OCI-LY1 (cell line): ENCODE measurements at regions not wholly inside any gene's neighbourhood (a gene's known extent, or its start where the extent isn't known, plus 50 kb on each side); places are given as distances from the start of the nearest gene placed in this dataset.

Experiments used
- H2AFZ ChIP-seq: fragments of 200-600 bp; sonication (generic), shearing (Covaris generic); 2 replicates; pipeline ENCODE4 v1.6.0; 2014; ENCODE audit warnings: antibody characterized with exemption, mild to moderate bottlenecking, low read length
- H3F3A ChIP-seq: fragments of 200-600 bp; sonication (generic), shearing (Covaris generic); 2 replicates; pipeline ENCODE4 v1.6.0; 2014; ENCODE audit warnings: mild to moderate bottlenecking, antibody characterized with exemption, low read length, moderate library complexity; ENCODE audit not compliant: insufficient read depth
- H3K27ac ChIP-seq: fragments of 200-600 bp; sonication (generic); 2 replicates; pipeline ENCODE4 v1.5.1; 2014; ENCODE audit warnings: low read length, mixed run types, mild to moderate bottlenecking, low read depth; ENCODE audit not compliant: poor library complexity, severe bottlenecking
- H3K27me3 ChIP-seq: fragments of 200-600 bp; sonication (generic); 2 replicates; pipeline ENCODE4 v1.6.0; 2014; ENCODE audit warnings: antibody characterized with exemption, mild to moderate bottlenecking, low read length, moderate library complexity; ENCODE audit not compliant: insufficient read depth
- H3K36me3 ChIP-seq: fragments of 200-600 bp; sonication (generic); 2 replicates; pipeline ENCODE4 v1.6.1; 2014; ENCODE audit warnings: mild to moderate bottlenecking, antibody characterized with exemption, low read length, moderate library complexity, mixed read lengths; ENCODE audit not compliant: insufficient read depth
- H3K4me1 ChIP-seq: fragments of 200-600 bp; sonication (generic); 2 replicates; pipeline ENCODE4 v1.5.1; 2014; ENCODE audit warnings: mild to moderate bottlenecking, low read length, moderate library complexity; ENCODE audit not compliant: insufficient read depth, severe bottlenecking
- H3K4me2 ChIP-seq: fragments of 200-600 bp; sonication (generic), shearing (Covaris generic); 2 replicates; pipeline ENCODE4 v1.6.1; 2014; ENCODE audit warnings: low read length
- H3K4me3 ChIP-seq: fragments of 200-600 bp; sonication (generic); 2 replicates; pipeline ENCODE4 v1.5.1; 2014; ENCODE audit warnings: low read length, low read depth, mild to moderate bottlenecking, mixed read lengths; ENCODE audit not compliant: poor library complexity, severe bottlenecking
- H3K79me2 ChIP-seq: fragments of 200-600 bp; shearing (Covaris generic); 2 replicates; pipeline ENCODE4 v1.6.1; 2016; ENCODE audit warnings: mixed run types, low read length, mixed read lengths; ENCODE audit not compliant: insufficient read depth
- H3K9ac ChIP-seq: fragments of 200-600 bp; sonication (generic), shearing (Covaris generic); 2 replicates; pipeline ENCODE4 v1.6.1; 2014; ENCODE audit warnings: mild to moderate bottlenecking, low read length, mixed read lengths
- H3K9me2 ChIP-seq: fragments of 200-600 bp; sonication (generic), shearing (Covaris generic); 2 replicates; pipeline ENCODE4 v1.6.1; 2014; ENCODE audit warnings: low read depth, mild to moderate bottlenecking, low read length, mixed read lengths
- H3K9me3 ChIP-seq: fragments of 200-600 bp; shearing (Covaris generic); 2 replicates; pipeline ENCODE4 v1.6.1; 2014; ENCODE audit warnings: low read length, mixed read lengths
- H4K20me1 ChIP-seq: fragments of 200-600 bp; sonication (generic), shearing (Covaris generic); 2 replicates; pipeline ENCODE4 v1.6.0; 2016; ENCODE audit warnings: mild to moderate bottlenecking, low read length; ENCODE audit not compliant: insufficient read depth
- EZH2 ChIP-seq: fragments of 200-600 bp; sonication (generic), shearing (Covaris generic); IDR thresholded peaks from 2 replicates; pipeline ENCODE4 v1.8.0; 2017; ENCODE audit warnings: borderline replicate concordance, mixed run types, mild to moderate bottlenecking, antibody characterized with exemption, low read length, moderate library complexity, mixed read lengths
- TF ChIP-seq, protein P1 (sequence below): fragments of 200-600 bp; sonication (generic), shearing (Covaris generic); IDR thresholded peaks from 2 replicates; pipeline ENCODE4 v1.5.1; 2017; ENCODE audit warnings: mild to moderate bottlenecking, antibody characterized with exemption, low read length, moderate library complexity, mixed read lengths

DNA sequence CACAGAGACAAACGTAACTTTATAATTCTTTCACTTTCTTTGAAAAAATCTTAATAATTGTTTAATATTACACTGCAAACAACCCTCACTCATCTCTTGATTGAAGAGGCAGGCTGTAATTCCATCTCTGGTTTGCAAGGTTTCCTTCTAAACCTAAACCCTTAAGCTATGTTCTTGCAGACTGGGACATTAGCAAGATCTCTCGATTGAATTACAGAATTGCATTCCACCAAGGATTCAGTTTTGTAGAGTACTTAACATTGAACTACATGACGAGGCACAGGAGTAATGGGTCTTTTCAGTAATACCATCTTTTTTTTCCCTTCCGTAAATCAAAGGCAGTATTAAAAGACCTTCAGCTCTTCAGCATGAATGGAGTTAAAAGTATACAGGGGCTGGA is 111.6 kb upstream of the EEF1E1 start:
- H3K27ac ChIP-seq = no peak overlapping the region
- no peak for TF ChIP-seq EZH2
- TF ChIP-seq, protein P1, sequence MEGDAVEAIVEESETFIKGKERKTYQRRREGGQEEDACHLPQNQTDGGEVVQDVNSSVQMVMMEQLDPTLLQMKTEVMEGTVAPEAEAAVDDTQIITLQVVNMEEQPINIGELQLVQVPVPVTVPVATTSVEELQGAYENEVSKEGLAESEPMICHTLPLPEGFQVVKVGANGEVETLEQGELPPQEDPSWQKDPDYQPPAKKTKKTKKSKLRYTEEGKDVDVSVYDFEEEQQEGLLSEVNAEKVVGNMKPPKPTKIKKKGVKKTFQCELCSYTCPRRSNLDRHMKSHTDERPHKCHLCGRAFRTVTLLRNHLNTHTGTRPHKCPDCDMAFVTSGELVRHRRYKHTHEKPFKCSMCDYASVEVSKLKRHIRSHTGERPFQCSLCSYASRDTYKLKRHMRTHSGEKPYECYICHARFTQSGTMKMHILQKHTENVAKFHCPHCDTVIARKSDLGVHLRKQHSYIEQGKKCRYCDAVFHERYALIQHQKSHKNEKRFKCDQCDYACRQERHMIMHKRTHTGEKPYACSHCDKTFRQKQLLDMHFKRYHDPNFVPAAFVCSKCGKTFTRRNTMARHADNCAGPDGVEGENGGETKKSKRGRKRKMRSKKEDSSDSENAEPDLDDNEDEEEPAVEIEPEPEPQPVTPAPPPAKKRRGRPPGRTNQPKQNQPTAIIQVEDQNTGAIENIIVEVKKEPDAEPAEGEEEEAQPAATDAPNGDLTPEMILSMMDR = no peak
- no peaks in the 10 kb centered on the region for H3F3A ChIP-seq
- no peaks in the 10 kb centered on the region for H3K9me2 ChIP-seq
- no peaks in the 10 kb centered on the region for H3K36me3 ChIP-seq
- H3K4me2 ChIP-seq = no peak overlapping the region
- no peak overlapping the region for H2AFZ ChIP-seq
- H3K27me3 ChIP-seq = no peaks in the 10 kb centered on the region; the same call in 1 of the 2 replicates
- no peaks in the 10 kb centered on the region for H3K79me2 ChIP-seq
- no peaks in the 10 kb centered on the region for H3K4me1 ChIP-seq
- H4K20me1 ChIP-seq = no peaks in the 10 kb centered on the region
- H3K4me3 ChIP-seq = no peak overlapping the region
- no peak overlapping the region for H3K9ac ChIP-seq
- no peaks in the 10 kb centered on the region for H3K9me3 ChIP-seq

DNA sequence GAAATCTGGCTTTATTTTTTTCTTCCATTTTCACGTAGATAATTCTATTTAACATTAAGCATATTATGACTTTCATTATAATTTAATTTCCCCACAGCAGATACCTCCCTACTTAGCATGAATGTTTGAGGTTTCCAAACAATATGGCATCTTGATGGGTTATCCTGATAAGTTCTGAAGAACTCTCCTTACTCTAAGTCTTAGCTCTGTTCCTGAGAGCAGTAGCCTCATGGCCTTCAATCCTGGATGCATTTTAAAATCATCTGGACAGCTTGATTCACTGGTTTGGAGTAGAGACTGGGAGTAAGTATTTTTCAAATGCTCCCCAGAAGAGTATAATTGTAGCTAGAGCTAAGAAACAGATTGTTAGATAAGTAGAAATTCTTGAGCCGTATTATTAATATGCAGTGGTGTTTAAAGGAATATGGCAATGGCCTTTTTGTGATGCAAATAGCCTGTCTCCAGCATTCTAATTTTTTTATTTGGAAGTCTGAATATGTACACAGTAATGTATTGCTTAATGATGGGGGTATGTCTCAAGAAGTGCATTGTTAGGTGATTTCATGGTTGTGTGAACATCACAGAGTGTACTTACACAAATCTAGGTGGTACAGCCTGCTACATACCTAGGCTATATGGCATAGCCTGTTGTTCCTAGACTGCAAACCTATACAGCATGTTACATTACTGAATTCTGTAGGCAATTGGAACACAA is 110.5 kb upstream of the EEF1E1 start:
- Histone ChIP-seq H3K79me2 (no peaks in the 10 kb centered on the region), H3K4me3 (no peak overlapping the region), H2AFZ (no peak overlapping the region), H3K36me3 (no peaks in the 10 kb centered on the region), H3F3A (no peaks in the 10 kb centered on the region), H4K20me1 (no peaks in the 10 kb centered on the region), H3K4me2 (no peak overlapping the region), H3K9ac (no peak overlapping the region), H3K27me3 (no peaks in the 10 kb centered on the region; the same call in 1 of the 2 replicates), H3K27ac (no peak overlapping the region), H3K9me2 (no peaks in the 10 kb centered on the region), H3K9me3 (no peaks in the 10 kb centered on the region), H3K4me1 (no peaks in the 10 kb centered on the region)
- TF ChIP-seq, protein P1 = no peak
- TF ChIP-seq EZH2 = no peak

DNA sequence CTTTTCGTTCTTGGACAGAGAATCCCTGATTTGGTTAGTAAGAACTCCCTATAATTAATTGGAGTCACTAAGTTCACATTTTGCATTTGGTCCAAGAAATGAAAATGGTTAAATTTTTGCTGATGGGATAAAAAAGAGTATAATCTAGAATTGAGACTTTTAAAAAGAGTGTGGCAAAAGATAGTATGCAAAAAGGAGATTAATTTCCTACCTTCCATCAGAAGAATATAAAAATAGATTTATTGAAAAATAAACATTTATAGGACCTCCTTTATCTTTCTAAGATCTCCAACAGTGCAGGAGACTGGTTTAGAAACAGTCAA is 105.5 kb upstream of the EEF1E1 start:
- Histone ChIP-seq H3K4me1 (no peaks in the 10 kb centered on the region), H3K9me2 (no peaks in the 10 kb centered on the region), H3K27me3 (no peaks in the 10 kb centered on the region; the same call in 1 of the 2 replicates), H3K4me2 (no peak overlapping the region), H4K20me1 (no peaks in the 10 kb centered on the region), H3K4me3 (no peak overlapping the region), H3F3A (no peaks in the 10 kb centered on the region), H3K9ac (no peak overlapping the region), H3K36me3 (no peaks in the 10 kb centered on the region), H3K79me2 (no peaks in the 10 kb centered on the region), H3K27ac (no peak overlapping the region), H3K9me3 (no peaks in the 10 kb centered on the region), H2AFZ (no peak overlapping the region)
- TF ChIP-seq EZH2 = no peak
- TF ChIP-seq, protein P1 = no peak
